ENCODE measurements at regions not wholly inside any gene's neighbourhood (a gene's known extent, or its start where the extent isn't known, plus 50 kb on each side); places are given as distances from the start of the nearest gene placed in this dataset.

- TF ChIP-seq, protein P1, sequence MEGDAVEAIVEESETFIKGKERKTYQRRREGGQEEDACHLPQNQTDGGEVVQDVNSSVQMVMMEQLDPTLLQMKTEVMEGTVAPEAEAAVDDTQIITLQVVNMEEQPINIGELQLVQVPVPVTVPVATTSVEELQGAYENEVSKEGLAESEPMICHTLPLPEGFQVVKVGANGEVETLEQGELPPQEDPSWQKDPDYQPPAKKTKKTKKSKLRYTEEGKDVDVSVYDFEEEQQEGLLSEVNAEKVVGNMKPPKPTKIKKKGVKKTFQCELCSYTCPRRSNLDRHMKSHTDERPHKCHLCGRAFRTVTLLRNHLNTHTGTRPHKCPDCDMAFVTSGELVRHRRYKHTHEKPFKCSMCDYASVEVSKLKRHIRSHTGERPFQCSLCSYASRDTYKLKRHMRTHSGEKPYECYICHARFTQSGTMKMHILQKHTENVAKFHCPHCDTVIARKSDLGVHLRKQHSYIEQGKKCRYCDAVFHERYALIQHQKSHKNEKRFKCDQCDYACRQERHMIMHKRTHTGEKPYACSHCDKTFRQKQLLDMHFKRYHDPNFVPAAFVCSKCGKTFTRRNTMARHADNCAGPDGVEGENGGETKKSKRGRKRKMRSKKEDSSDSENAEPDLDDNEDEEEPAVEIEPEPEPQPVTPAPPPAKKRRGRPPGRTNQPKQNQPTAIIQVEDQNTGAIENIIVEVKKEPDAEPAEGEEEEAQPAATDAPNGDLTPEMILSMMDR (IDR thresholded peaks at IDR 0.05): no peak
- TF ChIP-seq POLR2A (IDR thresholded peaks at IDR 0.05): no peak
- no peaks in the 10 kb centered on the region for H3K4me1 ChIP-seq
- H3K27ac ChIP-seq: no peak overlapping the region
- intact Hi-C loops (cut with DNase I): no loop called here
- no peaks in the 10 kb centered on the region for H3K36me3 ChIP-seq
- H3K4me3 ChIP-seq (replicated peaks in 1 of 3): no peak overlapping the region
- H3K9me3 ChIP-seq: no peaks in the 10 kb centered on the region
- DNase-seq: no peak
- no peaks in the 10 kb centered on the region for H3K27me3 ChIP-seq
- 70 to 79% methylated on average over 2 of the region's 2 CpGs for WGBS, 2 donors
Observed at GRCh38 chr15:96693515-96693914, 363.0 kb downstream of the NR2F2 start.

DNA sequence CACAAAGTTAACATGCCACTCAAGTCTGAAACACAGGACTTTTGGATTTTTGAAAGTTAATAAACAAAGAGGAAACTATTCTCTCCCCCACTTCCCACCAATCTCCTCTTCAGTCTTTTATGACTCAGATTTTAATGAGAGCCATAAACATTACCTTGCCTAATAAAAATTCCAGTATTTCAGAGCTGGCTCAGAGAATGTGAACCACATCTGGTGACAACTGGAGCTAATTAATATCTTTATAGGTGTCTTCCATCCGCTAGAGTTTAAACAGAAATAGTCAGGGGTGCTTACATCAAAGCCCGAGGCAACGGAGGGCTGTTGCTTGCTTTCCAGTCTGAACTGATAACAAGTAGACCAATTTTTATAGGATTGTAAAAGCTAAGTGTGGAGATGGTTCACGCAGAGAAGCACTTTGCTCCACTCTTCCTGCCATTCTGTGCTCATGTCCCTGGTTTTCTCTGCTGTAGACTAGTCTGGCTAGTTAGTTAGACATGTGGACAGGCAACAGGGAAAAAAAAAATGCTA is 363.6 kb downstream of the NR2F2 start:
- 66% methylated on average over 4 of the region's 4 CpGs for WGBS, 2 donors
- TF ChIP-seq POLR2A (IDR thresholded peaks at IDR 0.05): no peak
- TF ChIP-seq, protein P1 (IDR thresholded peaks at IDR 0.05): no peak
- H3K27me3 ChIP-seq: no peaks in the 10 kb centered on the region
- H3K4me3 ChIP-seq (replicated peaks in 1 of 3): no peak overlapping the region
- H3K27ac ChIP-seq: no peak overlapping the region
- no peak for DNase-seq
- intact Hi-C loops (cut with DNase I): no loop called here
- no peaks in the 10 kb centered on the region for H3K36me3 ChIP-seq
- no peaks in the 10 kb centered on the region for H3K4me1 ChIP-seq
- H3K9me3 ChIP-seq: no peaks in the 10 kb centered on the region

DNA sequence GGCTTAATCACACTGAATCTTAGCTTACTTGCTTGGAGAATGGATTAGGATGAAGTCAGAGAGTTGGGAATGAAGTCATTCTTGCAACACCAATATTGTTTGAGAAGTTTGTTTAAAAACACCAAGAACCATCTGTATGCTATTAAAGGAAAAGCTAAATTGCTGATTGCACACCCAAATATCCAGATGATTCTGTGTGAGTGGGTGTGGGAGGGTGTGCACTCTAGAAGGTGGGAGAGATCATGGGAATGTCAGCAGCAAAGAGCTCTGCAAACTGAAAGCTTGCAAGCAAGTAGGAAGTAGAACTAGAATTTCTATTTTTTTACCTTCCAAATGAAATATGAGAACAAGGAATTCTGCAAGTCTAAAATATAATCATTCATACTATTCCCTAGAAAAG is 364.9 kb downstream of the NR2F2 start:
- Histone ChIP-seq H3K4me1 (no peaks in the 10 kb centered on the region), H3K9me3 (no peaks in the 10 kb centered on the region), H3K36me3 (no peaks in the 10 kb centered on the region), H3K4me3 (replicated peaks in 1 of 3) (no peak overlapping the region), H3K27me3 (no peaks in the 10 kb centered on the region), H3K27ac (no peak overlapping the region)
- intact Hi-C loops (cut with DNase I): no loop called here
- DNase-seq: no peak
- TF ChIP-seq, protein P1 (IDR thresholded peaks at IDR 0.05): no peak
- TF ChIP-seq POLR2A (IDR thresholded peaks at IDR 0.05): no peak

DNA sequence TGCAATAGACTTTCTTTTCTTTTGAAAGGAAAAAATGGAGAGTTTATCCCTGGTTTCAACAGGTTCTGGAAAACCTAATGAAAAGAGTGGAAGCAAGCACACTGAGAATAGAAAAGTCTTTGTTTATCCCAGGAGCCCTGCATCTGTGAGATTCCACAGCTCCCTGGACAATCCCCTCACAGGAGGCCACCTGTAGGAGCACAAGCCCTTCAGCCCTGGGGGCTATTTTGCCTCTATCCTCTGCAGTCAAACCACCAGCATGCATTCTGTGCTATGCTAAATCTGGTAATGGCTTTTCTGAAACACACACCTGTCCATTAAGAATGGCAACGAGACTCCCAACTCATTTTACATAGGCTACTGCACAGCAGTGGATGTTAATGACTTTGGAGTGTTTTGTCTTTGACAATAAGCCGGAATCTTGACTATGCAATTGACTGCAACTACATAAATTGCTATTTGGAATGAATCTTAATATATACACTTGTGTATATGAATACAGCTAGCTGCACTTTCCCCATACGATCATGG is 369.4 kb downstream of the NR2F2 start:
- DNase-seq: no peak
- H3K4me3 ChIP-seq (replicated peaks in 1 of 3): no peak overlapping the region
- WGBS, 2 donors: 67 to 69% methylated on average over 3 of the region's 3 CpGs
- H3K36me3 ChIP-seq: no peaks in the 10 kb centered on the region
- intact Hi-C loops (cut with DNase I): no loop called here
- no peaks in the 10 kb centered on the region for H3K27me3 ChIP-seq
- H3K4me1 ChIP-seq: peaks cover 3% of the 10 kb centered on the region in 2 donors
- H3K27ac ChIP-seq: no peak overlapping the region
- TF ChIP-seq, protein P1 (IDR thresholded peaks at IDR 0.05): no peak
- no peak for TF ChIP-seq POLR2A (IDR thresholded peaks at IDR 0.05)
- no peaks in the 10 kb centered on the region for H3K9me3 ChIP-seq

GRCh38 chr15:96700555-96700954 is 370.1 kb downstream of the NR2F2 start:
- WGBS, 2 donors: 74 to 79% methylated on average over 2 of the region's 2 CpGs
- no peak for DNase-seq
- Histone ChIP-seq H3K4me3 (replicated peaks in 1 of 3) (no peak overlapping the region), H3K27ac (no peak overlapping the region), H3K27me3 (no peaks in the 10 kb centered on the region), H3K4me1 (peaks cover 3% of the 10 kb centered on the region in 2 donors), H3K9me3 (no peaks in the 10 kb centered on the region), H3K36me3 (no peaks in the 10 kb centered on the region)
- TF ChIP-seq POLR2A (IDR thresholded peaks at IDR 0.05): no peak
- TF ChIP-seq, protein P1 (IDR thresholded peaks at IDR 0.05): no peak
- intact Hi-C loops (cut with DNase I): no loop called here

Measured in thyroid gland (tissue), 4 donors.